ENCODE measurements at regions not wholly inside any gene's neighbourhood (a gene's known extent, or its start where the extent isn't known, plus 50 kb on each side); places are given as distances from the start of the nearest gene placed in this dataset.

GRCh38 chr6:14795451-14795850 is 450.4 kb upstream of the JARID2 start:
- H3K27me3 Mint-ChIP-seq: peaks cover under 1% of the 10 kb centered on the region
- H3K36me3 Mint-ChIP-seq (ENCODE audit: low read depth): no peaks in the 10 kb centered on the region
- POLR2A ChIA-PET: no interaction called here
- H3K9me3 Mint-ChIP-seq: peaks cover 2% of the 10 kb centered on the region
- no peak overlapping the region for H3K27ac Mint-ChIP-seq
- CTCF ChIA-PET: no interaction called here
- intact Hi-C loops (cut with micrococcal nuclease): no loop called here
- peaks cover 8% of the 10 kb centered on the region for H3K4me1 Mint-ChIP-seq (ENCODE audit: low read depth)
- DNase-seq (no peak), ATAC-seq (no peak)
- TF ChIP-seq CTCF (IDR thresholded peaks at IDR 0.05): no peak
- no peak overlapping the region for H3K4me3 Mint-ChIP-seq

- H3K27ac Mint-ChIP-seq: no peak overlapping the region
- POLR2A ChIA-PET: interaction anchor here (1.0 kb wide), 1 partner anchor 15 kb away, joined by 3 read pairs; no protein-coding TSS in a partner anchor
- H3K4me3 Mint-ChIP-seq: no peak overlapping the region
Observed at GRCh38 chr6:14796974-14797762, 448.7 kb upstream of the JARID2 start.

GRCh38 chr6:14797875-14798593 is 447.8 kb upstream of the JARID2 start:
- no peaks in the 10 kb centered on the region for H3K27me3 Mint-ChIP-seq
- DNase-seq (no peak), ATAC-seq (no peak)
- intact Hi-C loops (cut with micrococcal nuclease): no loop called here
- H3K9me3 Mint-ChIP-seq: peaks cover 2% of the 10 kb centered on the region
- H3K4me3 Mint-ChIP-seq: no peak overlapping the region
- H3K36me3 Mint-ChIP-seq (ENCODE audit: low read depth): no peaks in the 10 kb centered on the region
- H3K27ac Mint-ChIP-seq: no peak overlapping the region
- TF ChIP-seq CTCF (IDR thresholded peaks at IDR 0.05): no peak
- CTCF ChIA-PET: no interaction called here
- POLR2A ChIA-PET: no interaction called here
- peaks cover 8% of the 10 kb centered on the region for H3K4me1 Mint-ChIP-seq (ENCODE audit: low read depth)

More at GRCh38 chr6:14796974-14797762, 448.7 kb upstream of the JARID2 start:
- Mint-ChIP-seq H3K27me3 (no peaks in the 10 kb centered on the region), H3K4me1 (ENCODE audit: low read depth) (peaks cover 8% of the 10 kb centered on the region), H3K36me3 (ENCODE audit: low read depth) (no peaks in the 10 kb centered on the region), H3K9me3 (peaks cover 2% of the 10 kb centered on the region)
- intact Hi-C loops (cut with micrococcal nuclease): no loop called here
- CTCF ChIA-PET: no interaction called here
- ATAC-seq (no peak), DNase-seq (no peak)
- TF ChIP-seq CTCF (IDR thresholded peaks at IDR 0.05): no peak

GRCh38 chr6:14798594-14798982 is 447.3 kb upstream of the JARID2 start:
- peaks cover 2% of the 10 kb centered on the region for H3K9me3 Mint-ChIP-seq
- H3K4me1 Mint-ChIP-seq (ENCODE audit: low read depth): peaks cover 8% of the 10 kb centered on the region
- ChIA-PET CTCF (no interaction called here), POLR2A (no interaction called here)
- intact Hi-C loops (cut with micrococcal nuclease): no loop called here
- H3K4me3 Mint-ChIP-seq: no peak overlapping the region
- H3K36me3 Mint-ChIP-seq (ENCODE audit: low read depth): no peaks in the 10 kb centered on the region
- no peak for TF ChIP-seq CTCF (IDR thresholded peaks at IDR 0.05)
- ATAC-seq: no peak
- H3K27ac Mint-ChIP-seq: no peak overlapping the region
- H3K27me3 Mint-ChIP-seq: no peaks in the 10 kb centered on the region
- DNase-seq: no peak

GRCh38 chr6:14798996-14799588 is 446.8 kb upstream of the JARID2 start:
- ATAC-seq: no peak
- Mint-ChIP-seq H3K4me1 (ENCODE audit: low read depth) (peaks cover 8% of the 10 kb centered on the region), H3K36me3 (ENCODE audit: low read depth) (no peaks in the 10 kb centered on the region), H3K27me3 (no peaks in the 10 kb centered on the region), H3K27ac (no peak overlapping the region), H3K4me3 (no peak overlapping the region), H3K9me3 (peaks cover 2% of the 10 kb centered on the region)
- DNase-seq: no peak
- no peak for TF ChIP-seq CTCF (IDR thresholded peaks at IDR 0.05)
- ChIA-PET CTCF (no interaction called here), POLR2A (no interaction called here)
- intact Hi-C loops (cut with micrococcal nuclease): no loop called here
